Neural cell (in vitro differentiated cells): ENCODE measurements at regions not wholly inside any gene's neighbourhood (a gene's known extent, or its start where the extent isn't known, plus 50 kb on each side); places are given as distances from the start of the nearest gene placed in this dataset.

Source experiments
- CTCF ChIP-seq: fragments of 450-650 bp; IDR thresholded peaks from 2 replicates; pipeline ENCODE4 v1.5.1; 2014; ENCODE audit warnings: antibody characterized with exemption, mild to moderate bottlenecking, moderate library complexity; ENCODE audit not compliant: poor library complexity, severe bottlenecking
- EP300 ChIP-seq: fragments of 450-650 bp; conservative IDR thresholded peaks from 2 replicates; pipeline ENCODE4 v1.6.1; 2014; ENCODE audit warnings: antibody characterized with exemption, mild to moderate bottlenecking, moderate library complexity; ENCODE audit not compliant: poor library complexity, severe bottlenecking
- EZH2 ChIP-seq: fragments of 200-600, 300-800 bp; shearing (Covaris generic), sonication (generic); IDR thresholded peaks from 2 replicates; pipeline ENCODE4 v1.6.1; 2014; ENCODE audit warnings: antibody characterized with exemption, low read length, borderline replicate concordance, mild to moderate bottlenecking; ENCODE audit not compliant: insufficient read depth, poor library complexity, severe bottlenecking
- MXI1 ChIP-seq: fragments of 450-650 bp; conservative IDR thresholded peaks from 2 replicates; pipeline ENCODE4 v1.6.1; 2014; ENCODE audit warnings: antibody characterized with exemption, mild to moderate bottlenecking; ENCODE audit not compliant: poor library complexity, severe bottlenecking
- POLR2AphosphoS5 ChIP-seq: IDR thresholded peaks from 2 replicates; pipeline ENCODE4 v1.6.1; 2012
- RAD21 ChIP-seq: fragments of 450-650 bp; conservative IDR thresholded peaks from 2 replicates; pipeline ENCODE4 v1.6.1; 2014; ENCODE audit warnings: antibody characterized with exemption, mild to moderate bottlenecking, moderate library complexity
- SMC3 ChIP-seq: fragments of 450-650 bp; conservative IDR thresholded peaks from 2 replicates; pipeline ENCODE4 v1.6.1; 2014; ENCODE audit warnings: antibody characterized with exemption, mild to moderate bottlenecking, moderate library complexity; ENCODE audit not compliant: poor library complexity
- TAF1 ChIP-seq: IDR thresholded peaks from 2 replicates; pipeline ENCODE4 v1.6.1; 2012; ENCODE audit warnings: low read depth

GRCh38 chr11:29629286-29629685, 387.5 kb downstream of the KCNA4 start:
- TF ChIP-seq CTCF (no peak), EZH2 (no peak), MXI1 (no peak), SMC3 (no peak), POLR2AphosphoS5 (no peak), EP300 (no peak), RAD21 (no peak), TAF1 (no peak)
